ENCODE measurements at regions not wholly inside any gene's neighbourhood (a gene's known extent, or its start where the extent isn't known, plus 50 kb on each side); places are given as distances from the start of the nearest gene placed in this dataset.

GRCh38 chr12:87846045-87846444 is 183.2 kb downstream of the C12orf50 start:
- DNase-seq (ENCODE audit: extremely low spot score): no peak
- TF ChIP-seq FOXA1 (IDR thresholded peaks at IDR 0.05): no peak
- TF ChIP-seq, protein P1, sequence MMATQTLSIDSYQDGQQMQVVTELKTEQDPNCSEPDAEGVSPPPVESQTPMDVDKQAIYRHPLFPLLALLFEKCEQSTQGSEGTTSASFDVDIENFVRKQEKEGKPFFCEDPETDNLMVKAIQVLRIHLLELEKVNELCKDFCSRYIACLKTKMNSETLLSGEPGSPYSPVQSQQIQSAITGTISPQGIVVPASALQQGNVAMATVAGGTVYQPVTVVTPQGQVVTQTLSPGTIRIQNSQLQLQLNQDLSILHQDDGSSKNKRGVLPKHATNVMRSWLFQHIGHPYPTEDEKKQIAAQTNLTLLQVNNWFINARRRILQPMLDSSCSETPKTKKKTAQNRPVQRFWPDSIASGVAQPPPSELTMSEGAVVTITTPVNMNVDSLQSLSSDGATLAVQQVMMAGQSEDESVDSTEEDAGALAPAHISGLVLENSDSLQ (IDR thresholded peaks at IDR 0.05): peak; percentile 62
- no peak for TF ChIP-seq ZNF384 (IDR thresholded peaks at IDR 0.05)
- no peak for TF ChIP-seq L3MBTL2 (conservative IDR thresholded peaks at IDR 0.05)
- CTCF ChIA-PET: no interaction called here
- POLR2A ChIA-PET: no interaction called here

DNA sequence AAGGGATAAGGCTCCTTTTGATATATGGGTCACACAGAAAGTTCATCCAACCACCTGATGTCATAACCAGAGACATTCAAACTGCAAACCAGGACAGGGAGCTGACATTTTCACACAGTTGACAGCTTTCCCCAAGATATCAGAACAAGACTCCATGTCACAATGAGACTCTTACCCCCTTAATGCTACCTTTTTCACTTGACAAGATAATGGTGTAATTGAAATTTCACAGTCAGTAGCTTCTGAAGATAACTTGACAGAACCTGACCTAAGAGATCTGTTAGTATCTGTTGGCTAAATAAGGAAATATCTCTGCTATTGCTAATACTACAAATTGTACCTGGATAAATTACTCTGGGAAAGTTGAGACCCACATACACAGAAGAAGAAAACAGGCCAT is 187.3 kb downstream of the C12orf50 start:
- ChIA-PET CTCF (no interaction called here), POLR2A (no interaction called here)
- DNase-seq (ENCODE audit: extremely low spot score): no peak
- TF ChIP-seq ARNT (IDR thresholded peaks at IDR 0.05): no peak
- no peak for TF ChIP-seq LEF1 (IDR thresholded peaks at IDR 0.05; ENCODE audit: borderline replicate concordance)
- no peak for TF ChIP-seq L3MBTL2 (conservative IDR thresholded peaks at IDR 0.05)

GRCh38 chr12:87836190-87836589 is 193.0 kb downstream of the C12orf50 start:
- ChIA-PET CTCF (no interaction called here), POLR2A (no interaction called here)
- DNase-seq (ENCODE audit: extremely low spot score): no peak
- TF ChIP-seq FOXK2 (IDR thresholded peaks at IDR 0.05): no peak
- no peak for TF ChIP-seq ELF4 (IDR thresholded peaks at IDR 0.05)
- no peak for TF ChIP-seq CTBP1 (IDR thresholded peaks at IDR 0.05; ENCODE audit: borderline replicate concordance)
- TF ChIP-seq FOXA1 (IDR thresholded peaks at IDR 0.05): no peak
- TF ChIP-seq L3MBTL2 (conservative IDR thresholded peaks at IDR 0.05): no peak
- TF ChIP-seq BHLHE40 (IDR thresholded peaks at IDR 0.05; ENCODE audit: borderline replicate concordance): no peak
- no peak for TF ChIP-seq SP1 (IDR thresholded peaks at IDR 0.05)
- no peak for TF ChIP-seq FOXM1 (IDR thresholded peaks at IDR 0.05; ENCODE audit: borderline replicate concordance)
- no peak for TF ChIP-seq ARNT (IDR thresholded peaks at IDR 0.05)

DNA sequence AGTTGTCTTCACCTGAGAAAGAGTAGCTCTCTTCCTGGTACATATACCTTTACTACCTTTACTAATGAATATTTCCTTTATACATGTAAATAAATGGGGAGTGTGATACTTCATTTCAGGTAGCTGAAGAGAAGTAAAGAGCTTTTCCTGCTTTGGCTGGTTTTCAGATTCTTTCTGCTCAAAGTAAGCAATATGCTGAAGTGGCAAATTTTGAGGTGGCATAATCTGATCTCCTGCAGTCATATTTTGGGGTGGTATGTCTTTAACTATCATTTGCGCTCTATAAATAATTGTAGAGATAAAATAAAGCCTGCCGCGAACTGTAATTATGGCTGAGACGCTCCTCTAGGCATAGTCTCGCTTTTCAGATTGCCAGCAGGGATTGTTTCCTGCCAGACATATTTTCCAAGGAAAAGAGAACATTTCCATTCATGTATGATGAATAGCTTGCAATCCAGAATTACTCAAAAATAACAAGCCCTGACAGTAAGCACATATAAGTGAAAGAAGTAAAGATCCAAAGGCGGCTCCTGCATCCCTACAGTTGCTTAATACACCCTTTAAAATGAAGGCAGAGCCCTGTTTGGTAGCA is 200.7 kb downstream of the C12orf50 start:
- CTCF ChIA-PET: no interaction called here
- DNase-seq (ENCODE audit: extremely low spot score): no peak
- POLR2A ChIA-PET: no interaction called here
- TF ChIP-seq FOXK2 (IDR thresholded peaks at IDR 0.05) (no peak), SUZ12 (IDR thresholded peaks at IDR 0.05) (no peak), ZNF384 (IDR thresholded peaks at IDR 0.05) (no peak), ARNT (IDR thresholded peaks at IDR 0.05) (no peak), FOXM1 (IDR thresholded peaks at IDR 0.05; ENCODE audit: borderline replicate concordance) (no peak), BHLHE40 (IDR thresholded peaks at IDR 0.05; ENCODE audit: borderline replicate concordance) (no peak), CTBP1 (IDR thresholded peaks at IDR 0.05; ENCODE audit: borderline replicate concordance) (no peak), NFRKB (IDR thresholded peaks at IDR 0.05) (no peak), FOXA1 (IDR thresholded peaks at IDR 0.05) (no peak), LEF1 (IDR thresholded peaks at IDR 0.05; ENCODE audit: borderline replicate concordance) (no peak), HDGF (IDR thresholded peaks at IDR 0.05; ENCODE audit: borderline replicate concordance) (no peak)
- TF ChIP-seq, protein P1 (IDR thresholded peaks at IDR 0.05): no peak

DNA sequence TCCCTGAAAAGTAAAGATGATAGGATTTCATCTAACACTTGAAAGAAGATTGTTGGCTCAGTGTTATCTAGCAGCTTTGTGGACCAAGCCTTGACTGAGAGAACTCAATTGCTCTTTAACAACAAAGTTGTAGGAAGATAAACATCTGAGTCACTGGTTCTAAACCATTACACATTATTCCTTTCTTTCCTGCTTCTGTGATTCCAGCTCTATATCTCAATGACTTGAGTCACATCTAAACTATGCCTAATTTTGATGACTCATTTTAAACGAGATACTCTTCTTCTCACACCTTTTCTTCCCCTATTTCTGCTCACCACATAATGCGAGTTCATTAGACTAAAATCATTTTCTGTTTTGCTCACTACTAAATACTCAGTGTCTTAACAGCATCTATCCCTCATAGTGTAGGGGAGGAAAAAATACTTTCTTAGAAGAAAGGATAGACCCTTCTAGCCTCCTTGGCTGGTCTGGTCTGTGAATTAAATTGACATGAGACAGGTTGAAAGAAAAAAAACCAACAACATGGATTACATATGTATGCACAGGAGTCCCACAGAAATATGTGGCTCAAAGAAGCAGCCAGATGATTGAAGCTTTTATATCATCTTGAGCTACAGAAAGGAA is 201.4 kb downstream of the C12orf50 start:
- no peak for DNase-seq (ENCODE audit: extremely low spot score)
- ChIA-PET POLR2A (no interaction called here), CTCF (no interaction called here)
- TF ChIP-seq SUZ12 (IDR thresholded peaks at IDR 0.05) (no peak), SP1 (IDR thresholded peaks at IDR 0.05) (no peak), ARNT (IDR thresholded peaks at IDR 0.05) (no peak), HDGF (IDR thresholded peaks at IDR 0.05; ENCODE audit: borderline replicate concordance) (no peak), ELF4 (IDR thresholded peaks at IDR 0.05) (no peak), L3MBTL2 (conservative IDR thresholded peaks at IDR 0.05) (no peak), BHLHE40 (IDR thresholded peaks at IDR 0.05; ENCODE audit: borderline replicate concordance) (no peak), FOXK2 (IDR thresholded peaks at IDR 0.05) (no peak)
- TF ChIP-seq, protein P1 (IDR thresholded peaks at IDR 0.05): no peak

DNA sequence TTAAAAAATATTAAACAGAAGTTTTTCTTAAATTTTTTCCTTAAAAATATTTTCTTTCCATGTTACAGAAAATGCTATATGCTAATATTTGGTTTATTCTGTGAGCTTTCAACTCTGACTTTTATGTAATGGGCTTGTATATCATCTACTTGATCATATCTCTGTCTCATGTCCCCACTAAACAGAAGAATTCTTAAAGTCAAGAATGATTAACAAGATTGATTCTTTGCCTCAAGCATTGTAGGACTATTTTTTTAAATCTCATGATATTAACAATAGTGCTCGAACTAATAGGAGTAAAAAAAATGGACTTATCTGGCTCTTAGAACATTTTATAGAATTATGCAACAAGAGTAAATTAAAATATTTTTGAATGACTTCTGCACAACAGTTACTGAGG is 206.3 kb downstream of the C12orf50 start:
- POLR2A ChIA-PET: no interaction called here

More for the DNA sequence above, 206.3 kb downstream of the C12orf50 start:
- CTCF ChIA-PET: no interaction called here
- no peak for DNase-seq (ENCODE audit: extremely low spot score)
- TF ChIP-seq NFRKB (IDR thresholded peaks at IDR 0.05) (no peak), L3MBTL2 (conservative IDR thresholded peaks at IDR 0.05) (no peak), ZNF384 (IDR thresholded peaks at IDR 0.05) (no peak), FOXA1 (IDR thresholded peaks at IDR 0.05) (no peak), HDGF (IDR thresholded peaks at IDR 0.05; ENCODE audit: borderline replicate concordance) (no peak), ARNT (IDR thresholded peaks at IDR 0.05) (no peak), SP1 (IDR thresholded peaks at IDR 0.05) (no peak), SUZ12 (IDR thresholded peaks at IDR 0.05) (no peak), FOXM1 (IDR thresholded peaks at IDR 0.05; ENCODE audit: borderline replicate concordance) (no peak), BHLHE40 (IDR thresholded peaks at IDR 0.05; ENCODE audit: borderline replicate concordance) (no peak), FOXK2 (IDR thresholded peaks at IDR 0.05) (no peak), LEF1 (IDR thresholded peaks at IDR 0.05; ENCODE audit: borderline replicate concordance) (no peak), ELF4 (IDR thresholded peaks at IDR 0.05) (no peak), TARDBP (IDR thresholded peaks at IDR 0.05) (no peak), CTBP1 (IDR thresholded peaks at IDR 0.05; ENCODE audit: borderline replicate concordance) (no peak)
- TF ChIP-seq, protein P1 (IDR thresholded peaks at IDR 0.05): no peak

Data from HEK293T (cell line).